Neural cell (in vitro differentiated cells): ENCODE measurements at regions not wholly inside any gene's neighbourhood (a gene's known extent, or its start where the extent isn't known, plus 50 kb on each side); places are given as distances from the start of the nearest gene placed in this dataset.

Experiments used
- H2AFZ ChIP-seq: fragments of 200-600, 300-800 bp; sonication (generic), shearing (Covaris generic); 2 replicates; pipeline ENCODE4 v1.6.0; 2014; ENCODE audit warnings: low read depth, mild to moderate bottlenecking, antibody characterized with exemption, low read length, moderate library complexity
- H3F3A ChIP-seq: fragments of 200-600 bp; shearing (Covaris generic); 2 replicates; pipeline ENCODE4 v1.6.1; 2016; ENCODE audit warnings: mild to moderate bottlenecking, moderate library complexity, mixed read lengths, antibody characterized with exemption, low read length; ENCODE audit not compliant: insufficient read depth, poor library complexity, severe bottlenecking
- H3K27ac ChIP-seq: fragments of 200-600, 300-800 bp; sonication (generic), shearing (Covaris generic); 2 replicates; pipeline ENCODE4 v1.5.1; 2014; ENCODE audit warnings: mild to moderate bottlenecking, low read length, moderate library complexity
- H3K27me3 ChIP-seq: fragments of 300-800, 200-600 bp; sonication (generic), shearing (Covaris generic); 2 replicates; pipeline ENCODE4 v1.6.0; 2014; ENCODE audit warnings: mild to moderate bottlenecking, low read depth, low read length, moderate library complexity; ENCODE audit not compliant: insufficient read depth
- H3K36me3 ChIP-seq: fragments of 300-800, 200-600 bp; sonication (generic), shearing (Covaris generic); 2 replicates; pipeline ENCODE4 v1.5.1; 2014; ENCODE audit warnings: mild to moderate bottlenecking, antibody characterized with exemption, low read length, moderate library complexity; ENCODE audit not compliant: insufficient read depth
- H3K4me2 ChIP-seq: fragments of 300-800, 200-600 bp; sonication (generic), shearing (Covaris generic); 2 replicates; pipeline ENCODE4 v1.6.0; 2014; ENCODE audit warnings: mild to moderate bottlenecking, low read length
- H3K4me3 ChIP-seq: fragments of 300-800, 200-600 bp; sonication (generic), shearing (Covaris generic); 2 replicates; pipeline ENCODE4 v1.5.1; 2014; ENCODE audit warnings: mild to moderate bottlenecking, low read length, moderate library complexity
- H3K79me2 ChIP-seq: fragments of 200-600 bp; shearing (Covaris generic); replicated peaks from 2 replicates; pipeline ENCODE4 v1.6.0; 2014; ENCODE audit warnings: mild to moderate bottlenecking, low read length, moderate library complexity; ENCODE audit not compliant: insufficient read depth
- H3K9ac ChIP-seq: fragments of 300-800, 200-600 bp; sonication (generic), shearing (Covaris generic); 2 replicates; pipeline ENCODE4 v1.6.1; 2016; ENCODE audit warnings: mild to moderate bottlenecking, low read length, mixed read lengths
- H3K9me2 ChIP-seq: fragments of 200-600 bp; shearing (Covaris generic); 2 replicates; pipeline ENCODE4 v1.6.1; 2016; ENCODE audit warnings: mild to moderate bottlenecking, low read length, mixed read lengths; ENCODE audit not compliant: insufficient read depth
- H3K9me3 ChIP-seq: fragments of 200-600, 300-800 bp; sonication (generic), shearing (Covaris generic); 2 replicates; pipeline ENCODE4 v1.6.1; 2016; ENCODE audit warnings: mild to moderate bottlenecking, mixed run types, low read length, moderate library complexity, mixed read lengths
- H4K20me1 ChIP-seq: fragments of 200-600 bp; shearing (Covaris generic); 2 replicates; pipeline ENCODE4 v1.6.1; 2016; ENCODE audit warnings: mild to moderate bottlenecking, mixed run types; ENCODE audit not compliant: insufficient read depth
- CTCF ChIP-seq: fragments of 450-650 bp; IDR thresholded peaks from 2 replicates; pipeline ENCODE4 v1.5.1; 2014; ENCODE audit warnings: antibody characterized with exemption, mild to moderate bottlenecking, moderate library complexity; ENCODE audit not compliant: poor library complexity, severe bottlenecking
- EP300 ChIP-seq: fragments of 450-650 bp; conservative IDR thresholded peaks from 2 replicates; pipeline ENCODE4 v1.6.1; 2014; ENCODE audit warnings: antibody characterized with exemption, mild to moderate bottlenecking, moderate library complexity; ENCODE audit not compliant: poor library complexity, severe bottlenecking
- EZH2 ChIP-seq: fragments of 200-600, 300-800 bp; shearing (Covaris generic), sonication (generic); IDR thresholded peaks from 2 replicates; pipeline ENCODE4 v1.6.1; 2014; ENCODE audit warnings: antibody characterized with exemption, low read length, borderline replicate concordance, mild to moderate bottlenecking; ENCODE audit not compliant: insufficient read depth, poor library complexity, severe bottlenecking
- MXI1 ChIP-seq: fragments of 450-650 bp; conservative IDR thresholded peaks from 2 replicates; pipeline ENCODE4 v1.6.1; 2014; ENCODE audit warnings: antibody characterized with exemption, mild to moderate bottlenecking; ENCODE audit not compliant: poor library complexity, severe bottlenecking
- POLR2AphosphoS5 ChIP-seq: IDR thresholded peaks from 2 replicates; pipeline ENCODE4 v1.6.1; 2012
- RAD21 ChIP-seq: fragments of 450-650 bp; conservative IDR thresholded peaks from 2 replicates; pipeline ENCODE4 v1.6.1; 2014; ENCODE audit warnings: antibody characterized with exemption, mild to moderate bottlenecking, moderate library complexity
- REST ChIP-seq: IDR thresholded peaks from 2 replicates; pipeline ENCODE4 v1.6.1; 2012; ENCODE audit warnings: borderline replicate concordance
- SMC3 ChIP-seq: fragments of 450-650 bp; conservative IDR thresholded peaks from 2 replicates; pipeline ENCODE4 v1.6.1; 2014; ENCODE audit warnings: antibody characterized with exemption, mild to moderate bottlenecking, moderate library complexity; ENCODE audit not compliant: poor library complexity
- TAF1 ChIP-seq: IDR thresholded peaks from 2 replicates; pipeline ENCODE4 v1.6.1; 2012; ENCODE audit warnings: low read depth

- H3K36me3 ChIP-seq = no peaks in the 10 kb centered on the region
- H3K4me3 ChIP-seq = no peak overlapping the region
- no peaks in the 10 kb centered on the region for H3K9me3 ChIP-seq
- no peaks in the 10 kb centered on the region for H3K27me3 ChIP-seq
- no peaks in the 10 kb centered on the region for H3K79me2 ChIP-seq
- H3K9ac ChIP-seq = no peak overlapping the region
- no peak overlapping the region for H3K4me2 ChIP-seq
- H4K20me1 ChIP-seq = no peaks in the 10 kb centered on the region
- TF ChIP-seq EP300 (no peak), SMC3 (no peak), RAD21 (no peak), CTCF (no peak), MXI1 (no peak), POLR2AphosphoS5 (no peak), TAF1 (no peak), EZH2 (no peak), REST (no peak)
- H3F3A ChIP-seq = no peaks in the 10 kb centered on the region
- H2AFZ ChIP-seq = no peak overlapping the region
- no peaks in the 10 kb centered on the region for H3K9me2 ChIP-seq
- no peak overlapping the region for H3K27ac ChIP-seq
These were observed 71.2 kb upstream of the ARID5B start for GRCh38 chr10:61830072-61830845.

GRCh38 chr10:61830846-61831273 lies 70.6 kb upstream of the ARID5B start:
- TF ChIP-seq REST (no peak), SMC3 (no peak), POLR2AphosphoS5 (no peak), EZH2 (no peak), TAF1 (no peak)
- Histone ChIP-seq H3K4me3 (no peak overlapping the region), H3K36me3 (no peaks in the 10 kb centered on the region), H2AFZ (no peak overlapping the region), H3K9me3 (no peaks in the 10 kb centered on the region), H3F3A (no peaks in the 10 kb centered on the region), H3K27ac (no peak overlapping the region), H3K4me2 (no peak overlapping the region), H3K9ac (no peak overlapping the region), H3K27me3 (no peaks in the 10 kb centered on the region), H3K79me2 (no peaks in the 10 kb centered on the region), H3K9me2 (no peaks in the 10 kb centered on the region), H4K20me1 (no peaks in the 10 kb centered on the region)
